Tibial artery (tissue), 4 donors: ENCODE measurements at regions not wholly inside any gene's neighbourhood (a gene's known extent, or its start where the extent isn't known, plus 50 kb on each side); places are given as distances from the start of the nearest gene placed in this dataset.

Experiments used
- DNase-seq, 2 donors: peaks; one replicate each; pipeline ENCODE4 v3.0.0-alpha.2; 2019
- H3K27ac ChIP-seq, 2 donors: fragments of 200-600 bp; sonication (generic) in 1 of 2; 1 replicate in 1 of 2; 2 replicates in 1 of 2; pipeline ENCODE4 v1.5.1; 2018 to 2019; ENCODE audit warnings: mild to moderate bottlenecking in 1 of 2
- H3K27me3 ChIP-seq, 2 donors: fragments of 200-600 bp; sonication (generic) in 1 of 2; one replicate each; pipeline versions ENCODE4 v1.5.1 to v1.6.0; 2016 to 2019
- H3K36me3 ChIP-seq, 3 donors: fragments of 200-600 bp; sonication (generic) in 2 of 3; one replicate each; pipeline ENCODE4 v1.5.1; 2016 to 2019; ENCODE audit warnings: mild to moderate bottlenecking in 2 of 3
- H3K4me1 ChIP-seq, 4 donors: fragments of 200-600 bp; sonication (generic) in 2 of 4; 1 replicate in 3 of 4; 2 replicates in 1 of 4; pipeline ENCODE4 v1.5.1; 2016 to 2019
- H3K4me3 ChIP-seq, 2 donors: fragments of 200-600 bp; sonication (generic) in 1 of 2; 1 replicate in 1 of 2; 2 replicates in 1 of 2; pipeline ENCODE4 v1.5.1; 2018 to 2019; ENCODE audit warnings: mild to moderate bottlenecking in 2 of 2
- H3K9me3 ChIP-seq, 3 donors: fragments of 200-600 bp; sonication (generic) in 1 of 3; one replicate each; pipeline ENCODE4 v1.5.1; 2016 to 2019
- CTCF ChIP-seq, 2 experiments: fragments of 200-600 bp in 1 of 2; fragments of 450-650 bp in 1 of 2; IDR thresholded peaks; one replicate each; pipeline ENCODE4 v1.5.1; 2017 to 2019; ENCODE audit warnings: antibody characterized with exemption in 2 of 2, mild to moderate bottlenecking in 1 of 2, moderate library complexity in 1 of 2
- intact Hi-C: fragments of 100-400 bp; cut with DNase I; formaldehyde crosslinking; loops from one replicate; pipeline ENCODE4 v1.15.0; 2023; ENCODE audit warnings: low total_unique reads

GRCh38 chr2:6654279-6654678 is 211.4 kb downstream of the CMPK2 start:
- intact Hi-C loops = no loop called here
- no peak overlapping the region for H3K4me3 ChIP-seq
- H3K27ac ChIP-seq = no peak overlapping the region
- TF ChIP-seq CTCF (IDR thresholded peaks at IDR 0.05) = no peak
- H3K36me3 ChIP-seq = no peaks in the 10 kb centered on the region
- DNase-seq = no peak
- H3K9me3 ChIP-seq = no peaks in the 10 kb centered on the region
- H3K27me3 ChIP-seq = no peaks in the 10 kb centered on the region
- no peaks in the 10 kb centered on the region for H3K4me1 ChIP-seq

- no peak overlapping the region for H3K27ac ChIP-seq
- H3K4me3 ChIP-seq = no peak overlapping the region
- TF ChIP-seq CTCF (IDR thresholded peaks at IDR 0.05) = no peak
- no peak for DNase-seq
- no peaks in the 10 kb centered on the region for H3K27me3 ChIP-seq
- intact Hi-C loops = no loop called here
- no peaks in the 10 kb centered on the region for H3K9me3 ChIP-seq
- H3K4me1 ChIP-seq = no peaks in the 10 kb centered on the region
- H3K36me3 ChIP-seq = no peaks in the 10 kb centered on the region
Observed at GRCh38 chr2:6656633-6657032, 209.1 kb downstream of the CMPK2 start.

DNA sequence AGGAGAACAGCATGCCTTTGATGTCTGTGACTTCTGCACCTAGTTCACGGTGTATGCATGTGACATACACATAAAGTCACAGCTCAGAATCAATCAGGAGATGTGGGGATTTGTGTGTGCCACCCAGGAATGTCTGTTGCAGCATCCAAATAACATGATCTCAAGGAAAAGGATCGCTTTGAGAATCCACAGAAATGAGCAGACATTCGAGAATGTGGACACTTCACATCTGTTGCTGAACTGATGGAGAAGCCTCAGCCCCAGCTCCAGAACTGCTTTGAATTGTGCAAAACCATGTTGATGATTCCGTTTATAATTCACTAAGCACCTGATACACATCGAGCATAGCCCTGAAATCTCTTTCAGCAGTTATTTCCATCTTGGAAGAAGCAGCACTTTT is 208.6 kb downstream of the CMPK2 start:
- intact Hi-C loops = no loop called here
- Histone ChIP-seq H3K4me3 (no peak overlapping the region), H3K9me3 (no peaks in the 10 kb centered on the region), H3K4me1 (no peaks in the 10 kb centered on the region), H3K36me3 (no peaks in the 10 kb centered on the region), H3K27ac (no peak overlapping the region), H3K27me3 (no peaks in the 10 kb centered on the region)
- no peak for TF ChIP-seq CTCF (IDR thresholded peaks at IDR 0.05)
- DNase-seq = no peak

DNA sequence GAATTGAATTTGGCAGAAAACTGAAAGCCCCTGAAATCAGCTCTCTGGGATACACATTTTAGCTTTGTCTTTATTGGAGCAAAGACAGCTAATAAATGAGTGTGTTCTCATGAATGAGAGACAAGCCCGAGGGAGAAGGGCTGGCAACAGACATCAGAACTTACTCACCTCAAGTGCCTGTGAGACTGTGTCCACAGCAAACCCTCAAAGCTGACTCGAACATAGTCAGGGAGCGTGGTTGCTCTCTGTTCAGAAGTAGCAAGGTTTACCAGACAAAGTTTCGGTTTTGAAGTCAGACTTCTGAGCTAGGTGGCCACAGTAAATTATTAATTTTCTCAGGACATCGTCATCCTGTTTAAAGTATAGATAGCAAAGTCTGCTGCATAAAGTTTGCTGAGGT is 207.9 kb downstream of the CMPK2 start:
- H3K4me3 ChIP-seq = no peak overlapping the region
- no peak for DNase-seq
- intact Hi-C loops = no loop called here
- H3K4me1 ChIP-seq = no peaks in the 10 kb centered on the region
- no peak for TF ChIP-seq CTCF (IDR thresholded peaks at IDR 0.05)
- H3K27me3 ChIP-seq = no peaks in the 10 kb centered on the region
- H3K9me3 ChIP-seq = no peaks in the 10 kb centered on the region
- H3K27ac ChIP-seq = no peak overlapping the region
- no peaks in the 10 kb centered on the region for H3K36me3 ChIP-seq

- no peak overlapping the region for H3K4me3 ChIP-seq
Observed at GRCh38 chr2:6664332-6665061, 201.2 kb downstream of the CMPK2 start.

More at GRCh38 chr2:6664332-6665061, 201.2 kb downstream of the CMPK2 start:
- Histone ChIP-seq H3K4me1 (no peaks in the 10 kb centered on the region), H3K27ac (no peak overlapping the region), H3K9me3 (no peaks in the 10 kb centered on the region), H3K27me3 (no peaks in the 10 kb centered on the region), H3K36me3 (no peaks in the 10 kb centered on the region)
- TF ChIP-seq CTCF (IDR thresholded peaks at IDR 0.05) = no peak
- intact Hi-C loops = no loop called here
- DNase-seq = no peak
